ENCODE measurements at regions not wholly inside any gene's neighbourhood (a gene's known extent, or its start where the extent isn't known, plus 50 kb on each side); places are given as distances from the start of the nearest gene placed in this dataset.

GRCh38 chrX:39157796-39158195, 356.5 kb downstream of the MID1IP1 start:
- dilution Hi-C loops (cut with MboI; ENCODE audit: extremely low pct_ligation_motif_present, low sequenced_read_pairs) = no loop called here
- no peak for FAIRE-seq

GRCh38 chrX:39158801-39159657, 357.8 kb downstream of the MID1IP1 start:
- no peak for DNase-seq (ENCODE audit: low read depth, low spot score)
- dilution Hi-C loops (cut with MboI; ENCODE audit: extremely low pct_ligation_motif_present, low sequenced_read_pairs) = no loop called here

More at GRCh38 chrX:39157796-39158195, 356.5 kb downstream of the MID1IP1 start:
- H3K27me3 ChIP-seq (ENCODE audit: control insufficient read depth, extremely low read depth, insufficient read depth, low read length) = peaks cover 24% of the 10 kb centered on the region
- H2AFZ ChIP-seq (ENCODE audit: control insufficient read depth, low read length) = no peak overlapping the region
- H3K4me2 ChIP-seq (ENCODE audit: control insufficient read depth, extremely low read depth, insufficient read depth, low read depth, low read length) = no peak overlapping the region
- no peaks in the 10 kb centered on the region for H3K36me3 ChIP-seq (ENCODE audit: control insufficient read depth in 2 of 2, extremely low read depth in 1 of 2, insufficient read depth in 2 of 2, low read length in 2 of 2)
- H3K79me2 ChIP-seq (ENCODE audit: control insufficient read depth, insufficient read depth, low read length) = no peaks in the 10 kb centered on the region
- TF ChIP-seq EZH2 (IDR thresholded peaks at IDR 0.05; ENCODE audit: low read length) = no peak
- TF ChIP-seq, protein P1, sequence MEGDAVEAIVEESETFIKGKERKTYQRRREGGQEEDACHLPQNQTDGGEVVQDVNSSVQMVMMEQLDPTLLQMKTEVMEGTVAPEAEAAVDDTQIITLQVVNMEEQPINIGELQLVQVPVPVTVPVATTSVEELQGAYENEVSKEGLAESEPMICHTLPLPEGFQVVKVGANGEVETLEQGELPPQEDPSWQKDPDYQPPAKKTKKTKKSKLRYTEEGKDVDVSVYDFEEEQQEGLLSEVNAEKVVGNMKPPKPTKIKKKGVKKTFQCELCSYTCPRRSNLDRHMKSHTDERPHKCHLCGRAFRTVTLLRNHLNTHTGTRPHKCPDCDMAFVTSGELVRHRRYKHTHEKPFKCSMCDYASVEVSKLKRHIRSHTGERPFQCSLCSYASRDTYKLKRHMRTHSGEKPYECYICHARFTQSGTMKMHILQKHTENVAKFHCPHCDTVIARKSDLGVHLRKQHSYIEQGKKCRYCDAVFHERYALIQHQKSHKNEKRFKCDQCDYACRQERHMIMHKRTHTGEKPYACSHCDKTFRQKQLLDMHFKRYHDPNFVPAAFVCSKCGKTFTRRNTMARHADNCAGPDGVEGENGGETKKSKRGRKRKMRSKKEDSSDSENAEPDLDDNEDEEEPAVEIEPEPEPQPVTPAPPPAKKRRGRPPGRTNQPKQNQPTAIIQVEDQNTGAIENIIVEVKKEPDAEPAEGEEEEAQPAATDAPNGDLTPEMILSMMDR (optimal IDR thresholded peaks at IDR 0.05 in 1 of 3, IDR thresholded peaks at IDR 0.05 in 1 of 3, conservative IDR thresholded peaks at IDR 0.05 in 1 of 3; ENCODE audit: extremely low read depth in 1 of 3, insufficient read depth in 2 of 3, low read length in 3 of 3) = no peak
- no peaks in the 10 kb centered on the region for H3K9me1 ChIP-seq (ENCODE audit: control insufficient read depth, extremely low read depth, insufficient read depth, low read length)
- H4K20me1 ChIP-seq (ENCODE audit: control insufficient read depth, extremely low read depth, insufficient read depth, low read length) = no peaks in the 10 kb centered on the region
- no peak overlapping the region for H3K9ac ChIP-seq (ENCODE audit: control insufficient read depth, extremely low read depth, insufficient read depth, low read length)
- H3K27ac ChIP-seq (ENCODE audit: control insufficient read depth, insufficient read depth, low read length) = no peak overlapping the region
- H3K4me3 ChIP-seq (ENCODE audit: control insufficient read depth in 2 of 3, extremely low read depth in 1 of 3, insufficient read depth in 2 of 3, low read depth in 1 of 3, low read length in 3 of 3) = no peak overlapping the region
- no peaks in the 10 kb centered on the region for H3K9me3 ChIP-seq (ENCODE audit: control insufficient read depth, low read depth, low read length)
- DNase-seq (ENCODE audit: low read depth, low spot score) = no peak
- no peaks in the 10 kb centered on the region for H3K4me1 ChIP-seq (ENCODE audit: control insufficient read depth, extremely low read depth, insufficient read depth, low read length)

More at GRCh38 chrX:39158801-39159657, 357.8 kb downstream of the MID1IP1 start:
- Histone ChIP-seq H3K4me1 (ENCODE audit: control insufficient read depth, extremely low read depth, insufficient read depth, low read length) (no peaks in the 10 kb centered on the region), H3K9me3 (ENCODE audit: control insufficient read depth, low read depth, low read length) (no peaks in the 10 kb centered on the region), H3K27me3 (ENCODE audit: control insufficient read depth, extremely low read depth, insufficient read depth, low read length) (peaks cover 28% of the 10 kb centered on the region), H3K36me3 (ENCODE audit: control insufficient read depth in 2 of 2, extremely low read depth in 1 of 2, insufficient read depth in 2 of 2, low read length in 2 of 2) (no peaks in the 10 kb centered on the region), H3K79me2 (ENCODE audit: control insufficient read depth, insufficient read depth, low read length) (no peaks in the 10 kb centered on the region), H3K9ac (ENCODE audit: control insufficient read depth, extremely low read depth, insufficient read depth, low read length) (no peak overlapping the region), H3K27ac (ENCODE audit: control insufficient read depth, insufficient read depth, low read length) (no peak overlapping the region), H2AFZ (ENCODE audit: control insufficient read depth, low read length) (no peak overlapping the region), H4K20me1 (ENCODE audit: control insufficient read depth, extremely low read depth, insufficient read depth, low read length) (no peaks in the 10 kb centered on the region), H3K4me2 (ENCODE audit: control insufficient read depth, extremely low read depth, insufficient read depth, low read depth, low read length) (no peak overlapping the region), H3K4me3 (ENCODE audit: control insufficient read depth in 2 of 3, extremely low read depth in 1 of 3, insufficient read depth in 2 of 3, low read depth in 1 of 3, low read length in 3 of 3) (no peak overlapping the region), H3K9me1 (ENCODE audit: control insufficient read depth, extremely low read depth, insufficient read depth, low read length) (no peaks in the 10 kb centered on the region)
- FAIRE-seq = no peak
- TF ChIP-seq, protein P1 (optimal IDR thresholded peaks at IDR 0.05 in 1 of 3, IDR thresholded peaks at IDR 0.05 in 1 of 3, conservative IDR thresholded peaks at IDR 0.05 in 1 of 3; ENCODE audit: extremely low read depth in 1 of 3, insufficient read depth in 2 of 3, low read length in 3 of 3) = no peak
- TF ChIP-seq EZH2 (IDR thresholded peaks at IDR 0.05; ENCODE audit: low read length) = no peak

All from keratinocyte (primary cell).